ENCODE measurements at regions not wholly inside any gene's neighbourhood (a gene's known extent, or its start where the extent isn't known, plus 50 kb on each side); places are given as distances from the start of the nearest gene placed in this dataset.

- no peaks in the 10 kb centered on the region for H3K9me3 Mint-ChIP-seq
- H3K4me1 Mint-ChIP-seq: no peaks in the 10 kb centered on the region
- no peaks in the 10 kb centered on the region for H3K27me3 Mint-ChIP-seq (ENCODE audit: low read depth)
- H3K4me3 Mint-ChIP-seq: no peak overlapping the region
- H3K36me3 Mint-ChIP-seq (ENCODE audit: low read depth): no peaks in the 10 kb centered on the region
- no peak overlapping the region for H3K27ac Mint-ChIP-seq (ENCODE audit: unreplicated experiment)
- no peak for DNase-seq (ENCODE audit: low read depth, low spot score)
- TF ChIP-seq CTCF (conservative IDR thresholded peaks at IDR 0.05): no peak
These were observed 735.8 kb downstream of the LTN1 start for GRCh38 chr21:28256837-28257236.

GRCh38 chr21:28256420-28256831 is 736.3 kb downstream of the LTN1 start:
- no peak for DNase-seq (ENCODE audit: low read depth, low spot score)

DNA sequence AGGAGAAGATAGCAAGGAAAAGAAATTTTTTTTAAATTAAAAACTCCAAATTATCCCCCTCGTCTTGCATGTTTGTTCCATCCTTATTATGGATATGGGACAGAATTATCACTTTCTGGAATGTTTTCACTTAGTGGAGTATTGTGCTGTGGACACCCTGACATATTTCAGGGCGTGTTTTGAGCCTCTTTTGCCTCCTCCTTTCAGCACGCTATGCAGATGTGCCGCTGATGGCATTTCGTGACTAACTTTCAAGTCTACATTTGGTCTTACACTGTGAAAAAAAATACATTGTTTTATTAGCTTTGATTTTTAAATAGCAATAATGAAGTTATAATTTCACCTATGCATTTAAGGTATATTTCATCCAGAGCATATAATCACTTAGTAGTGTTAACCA is 738.7 kb downstream of the LTN1 start:
- H3K4me1 Mint-ChIP-seq: no peaks in the 10 kb centered on the region
- no peaks in the 10 kb centered on the region for H3K27me3 Mint-ChIP-seq (ENCODE audit: low read depth)
- no peak for DNase-seq (ENCODE audit: low read depth, low spot score)
- H3K4me3 Mint-ChIP-seq: no peak overlapping the region
- no peak overlapping the region for H3K27ac Mint-ChIP-seq (ENCODE audit: unreplicated experiment)
- no peaks in the 10 kb centered on the region for H3K36me3 Mint-ChIP-seq (ENCODE audit: low read depth)
- TF ChIP-seq CTCF (conservative IDR thresholded peaks at IDR 0.05): no peak
- no peaks in the 10 kb centered on the region for H3K9me3 Mint-ChIP-seq

More at GRCh38 chr21:28256420-28256831, 736.3 kb downstream of the LTN1 start:
- H3K27ac Mint-ChIP-seq (ENCODE audit: unreplicated experiment): no peak overlapping the region
- no peaks in the 10 kb centered on the region for H3K36me3 Mint-ChIP-seq (ENCODE audit: low read depth)
- H3K4me1 Mint-ChIP-seq: no peaks in the 10 kb centered on the region
- TF ChIP-seq CTCF (conservative IDR thresholded peaks at IDR 0.05): no peak
- H3K9me3 Mint-ChIP-seq: no peaks in the 10 kb centered on the region
- no peaks in the 10 kb centered on the region for H3K27me3 Mint-ChIP-seq (ENCODE audit: low read depth)
- H3K4me3 Mint-ChIP-seq: no peak overlapping the region

DNA sequence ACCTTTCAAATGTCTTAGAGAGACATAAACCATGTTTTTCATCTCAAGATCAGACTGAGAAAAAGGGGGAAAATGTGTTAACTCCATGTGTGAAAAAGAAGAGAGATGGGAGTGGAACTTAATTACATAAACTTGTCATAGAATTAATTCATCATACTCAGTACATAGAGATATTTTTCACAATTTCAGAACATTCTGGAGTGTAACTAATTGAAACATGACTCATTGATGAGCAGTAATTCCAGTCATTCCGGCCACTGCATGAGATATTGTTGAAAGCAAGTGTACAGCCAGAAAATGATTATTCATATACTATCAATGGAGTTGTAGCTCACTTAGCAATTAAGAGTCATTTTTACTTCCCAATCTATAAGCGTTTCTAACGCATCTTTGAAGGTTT is 739.3 kb downstream of the LTN1 start:
- Mint-ChIP-seq H3K9me3 (no peaks in the 10 kb centered on the region), H3K4me3 (no peak overlapping the region), H3K27me3 (ENCODE audit: low read depth) (no peaks in the 10 kb centered on the region), H3K36me3 (ENCODE audit: low read depth) (no peaks in the 10 kb centered on the region), H3K27ac (ENCODE audit: unreplicated experiment) (no peak overlapping the region), H3K4me1 (no peaks in the 10 kb centered on the region)
- DNase-seq (ENCODE audit: low read depth, low spot score): no peak
- no peak for TF ChIP-seq CTCF (conservative IDR thresholded peaks at IDR 0.05)

GRCh38 chr21:28252928-28253327 is 739.7 kb downstream of the LTN1 start:
- DNase-seq (ENCODE audit: low read depth, low spot score): no peak
- no peak for TF ChIP-seq CTCF (conservative IDR thresholded peaks at IDR 0.05)
- no peaks in the 10 kb centered on the region for H3K36me3 Mint-ChIP-seq (ENCODE audit: low read depth)
- no peak overlapping the region for H3K27ac Mint-ChIP-seq (ENCODE audit: unreplicated experiment)
- H3K27me3 Mint-ChIP-seq (ENCODE audit: low read depth): no peaks in the 10 kb centered on the region
- no peaks in the 10 kb centered on the region for H3K4me1 Mint-ChIP-seq
- H3K9me3 Mint-ChIP-seq: no peaks in the 10 kb centered on the region
- no peak overlapping the region for H3K4me3 Mint-ChIP-seq

- H3K9me3 Mint-ChIP-seq: no peaks in the 10 kb centered on the region
- H3K27ac Mint-ChIP-seq (ENCODE audit: unreplicated experiment): no peak overlapping the region
- no peaks in the 10 kb centered on the region for H3K36me3 Mint-ChIP-seq (ENCODE audit: low read depth)
- no peaks in the 10 kb centered on the region for H3K27me3 Mint-ChIP-seq (ENCODE audit: low read depth)
- H3K4me1 Mint-ChIP-seq: no peaks in the 10 kb centered on the region
- TF ChIP-seq CTCF (conservative IDR thresholded peaks at IDR 0.05): no peak
- DNase-seq (ENCODE audit: low read depth, low spot score): no peak
- no peak overlapping the region for H3K4me3 Mint-ChIP-seq
These were observed 741.7 kb downstream of the LTN1 start for GRCh38 chr21:28250946-28251345.

Measured in neural crest cell (in vitro differentiated cells).